PFSK-1 (cell line): ENCODE measurements at regions not wholly inside any gene's neighbourhood (a gene's known extent, or its start where the extent isn't known, plus 50 kb on each side); places are given as distances from the start of the nearest gene placed in this dataset.

Experiments
- FOXP2 ChIP-seq: optimal IDR thresholded peaks from 2 replicates; pipeline ENCODE3; 2011; ENCODE audit warnings: borderline replicate concordance, control low read depth, inconsistent platforms; ENCODE audit not compliant: insufficient read depth; ENCODE audit errors: extremely low read length, extremely low read depth
- POLR2AphosphoS5 ChIP-seq: IDR thresholded peaks from 2 replicates; pipeline ENCODE4 v1.6.1; 2012; ENCODE audit warnings: low read depth, mild to moderate bottlenecking, control low read depth, low read length, moderate library complexity
- SIN3A ChIP-seq: IDR thresholded peaks from 2 replicates; pipeline ENCODE4 v1.6.1; 2012; ENCODE audit warnings: mild to moderate bottlenecking, low read length, moderate library complexity, borderline replicate concordance; ENCODE audit not compliant: insufficient read depth
- TAF1 ChIP-seq: IDR thresholded peaks from 2 replicates; pipeline ENCODE4 v1.6.1; 2012; ENCODE audit warnings: low read length, control low read depth, borderline replicate concordance; ENCODE audit not compliant: insufficient read depth
- TF ChIP-seq, protein P1 (sequence below), 2 experiments: IDR thresholded peaks; 2 replicates each; pipeline versions ENCODE4 v1.6.1 to v1.8.0; 2011 to 2012; ENCODE audit warnings: low read depth in 2 of 2, low read length in 2 of 2, control low read depth in 1 of 2, inconsistent platforms in 1 of 2, mild to moderate bottlenecking in 1 of 2, moderate library complexity in 1 of 2; ENCODE audit not compliant: insufficient read depth in 1 of 2

GRCh38 chr13:104996022-104996421 lies 1539.4 kb downstream of the EFNB2 start:
- no peak for TF ChIP-seq TAF1
- no peak for TF ChIP-seq FOXP2
- no peak for TF ChIP-seq POLR2AphosphoS5
- TF ChIP-seq SIN3A = no peak
- TF ChIP-seq, protein P1, sequence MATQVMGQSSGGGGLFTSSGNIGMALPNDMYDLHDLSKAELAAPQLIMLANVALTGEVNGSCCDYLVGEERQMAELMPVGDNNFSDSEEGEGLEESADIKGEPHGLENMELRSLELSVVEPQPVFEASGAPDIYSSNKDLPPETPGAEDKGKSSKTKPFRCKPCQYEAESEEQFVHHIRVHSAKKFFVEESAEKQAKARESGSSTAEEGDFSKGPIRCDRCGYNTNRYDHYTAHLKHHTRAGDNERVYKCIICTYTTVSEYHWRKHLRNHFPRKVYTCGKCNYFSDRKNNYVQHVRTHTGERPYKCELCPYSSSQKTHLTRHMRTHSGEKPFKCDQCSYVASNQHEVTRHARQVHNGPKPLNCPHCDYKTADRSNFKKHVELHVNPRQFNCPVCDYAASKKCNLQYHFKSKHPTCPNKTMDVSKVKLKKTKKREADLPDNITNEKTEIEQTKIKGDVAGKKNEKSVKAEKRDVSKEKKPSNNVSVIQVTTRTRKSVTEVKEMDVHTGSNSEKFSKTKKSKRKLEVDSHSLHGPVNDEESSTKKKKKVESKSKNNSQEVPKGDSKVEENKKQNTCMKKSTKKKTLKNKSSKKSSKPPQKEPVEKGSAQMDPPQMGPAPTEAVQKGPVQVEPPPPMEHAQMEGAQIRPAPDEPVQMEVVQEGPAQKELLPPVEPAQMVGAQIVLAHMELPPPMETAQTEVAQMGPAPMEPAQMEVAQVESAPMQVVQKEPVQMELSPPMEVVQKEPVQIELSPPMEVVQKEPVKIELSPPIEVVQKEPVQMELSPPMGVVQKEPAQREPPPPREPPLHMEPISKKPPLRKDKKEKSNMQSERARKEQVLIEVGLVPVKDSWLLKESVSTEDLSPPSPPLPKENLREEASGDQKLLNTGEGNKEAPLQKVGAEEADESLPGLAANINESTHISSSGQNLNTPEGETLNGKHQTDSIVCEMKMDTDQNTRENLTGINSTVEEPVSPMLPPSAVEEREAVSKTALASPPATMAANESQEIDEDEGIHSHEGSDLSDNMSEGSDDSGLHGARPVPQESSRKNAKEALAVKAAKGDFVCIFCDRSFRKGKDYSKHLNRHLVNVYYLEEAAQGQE (IDR thresholded peaks at IDR 0.05; ENCODE audit: insufficient read depth in 1 of 2, low read depth in 2 of 2, low read length in 2 of 2) = no peak

GRCh38 chr13:104993708-104994107 lies 1541.8 kb downstream of the EFNB2 start:
- TF ChIP-seq FOXP2 = no peak
- TF ChIP-seq TAF1 = no peak
- TF ChIP-seq SIN3A = no peak
- TF ChIP-seq, protein P1 (IDR thresholded peaks at IDR 0.05; ENCODE audit: insufficient read depth in 1 of 2, low read depth in 2 of 2, low read length in 2 of 2) = no peak
- TF ChIP-seq POLR2AphosphoS5 = no peak

DNA sequence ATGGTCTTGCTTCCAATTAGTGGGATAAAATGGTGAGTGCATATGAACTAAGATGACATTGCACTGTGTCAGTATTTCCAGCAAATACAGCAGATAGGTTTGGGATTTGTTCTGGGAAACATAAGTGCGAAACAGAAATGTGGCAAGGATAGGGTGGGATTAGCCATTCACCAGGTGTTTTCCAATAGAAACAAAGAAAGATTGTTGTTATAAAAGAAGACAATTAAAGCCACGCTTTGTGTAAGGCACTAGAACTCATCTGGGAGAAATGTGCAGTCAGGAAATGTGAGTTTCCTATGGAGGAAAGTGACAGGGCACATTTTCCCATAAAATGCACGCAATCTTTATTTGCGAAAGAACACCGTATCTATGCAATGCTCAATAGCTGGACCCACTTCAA lies 1547.8 kb downstream of the EFNB2 start:
- TF ChIP-seq POLR2AphosphoS5 = no peak
- TF ChIP-seq, protein P1 (IDR thresholded peaks at IDR 0.05; ENCODE audit: insufficient read depth in 1 of 2, low read depth in 2 of 2, low read length in 2 of 2) = no peak

- TF ChIP-seq TAF1 (no peak), SIN3A (no peak), FOXP2 (no peak), POLR2AphosphoS5 (no peak)
- TF ChIP-seq, protein P1 (IDR thresholded peaks at IDR 0.05; ENCODE audit: insufficient read depth in 1 of 2, low read depth in 2 of 2, low read length in 2 of 2) = no peak
These were observed 1551.1 kb downstream of the EFNB2 start for GRCh38 chr13:104984296-104984818.

DNA sequence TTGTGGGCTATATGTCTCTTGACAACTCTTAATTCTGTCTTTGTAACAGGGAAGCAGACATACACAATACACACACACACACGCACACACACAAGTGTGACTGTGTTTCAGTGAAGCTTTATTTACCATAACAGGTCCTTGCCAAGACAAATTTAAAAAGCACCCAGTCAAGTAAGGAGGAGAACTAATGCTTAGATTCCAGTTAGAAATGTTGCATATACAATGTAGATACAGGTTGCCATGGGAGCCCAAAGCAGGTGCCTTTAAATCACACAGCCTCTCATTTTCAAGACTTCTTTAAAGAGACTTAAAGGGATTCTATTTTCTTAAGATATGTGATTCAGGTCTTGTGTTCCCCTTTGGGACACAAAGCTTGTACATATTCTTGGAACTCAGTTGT lies 1551.9 kb downstream of the EFNB2 start:
- TF ChIP-seq FOXP2 = no peak
- TF ChIP-seq SIN3A = no peak
- no peak for TF ChIP-seq POLR2AphosphoS5
- TF ChIP-seq TAF1 = no peak
- TF ChIP-seq, protein P1 (IDR thresholded peaks at IDR 0.05; ENCODE audit: insufficient read depth in 1 of 2, low read depth in 2 of 2, low read length in 2 of 2) = no peak
